ENCODE measurements at regions not wholly inside any gene's neighbourhood (a gene's known extent, or its start where the extent isn't known, plus 50 kb on each side); places are given as distances from the start of the nearest gene placed in this dataset.
A peak's percentile ranks its signal among the peaks of the same experiment; 100 is the strongest.

DNA sequence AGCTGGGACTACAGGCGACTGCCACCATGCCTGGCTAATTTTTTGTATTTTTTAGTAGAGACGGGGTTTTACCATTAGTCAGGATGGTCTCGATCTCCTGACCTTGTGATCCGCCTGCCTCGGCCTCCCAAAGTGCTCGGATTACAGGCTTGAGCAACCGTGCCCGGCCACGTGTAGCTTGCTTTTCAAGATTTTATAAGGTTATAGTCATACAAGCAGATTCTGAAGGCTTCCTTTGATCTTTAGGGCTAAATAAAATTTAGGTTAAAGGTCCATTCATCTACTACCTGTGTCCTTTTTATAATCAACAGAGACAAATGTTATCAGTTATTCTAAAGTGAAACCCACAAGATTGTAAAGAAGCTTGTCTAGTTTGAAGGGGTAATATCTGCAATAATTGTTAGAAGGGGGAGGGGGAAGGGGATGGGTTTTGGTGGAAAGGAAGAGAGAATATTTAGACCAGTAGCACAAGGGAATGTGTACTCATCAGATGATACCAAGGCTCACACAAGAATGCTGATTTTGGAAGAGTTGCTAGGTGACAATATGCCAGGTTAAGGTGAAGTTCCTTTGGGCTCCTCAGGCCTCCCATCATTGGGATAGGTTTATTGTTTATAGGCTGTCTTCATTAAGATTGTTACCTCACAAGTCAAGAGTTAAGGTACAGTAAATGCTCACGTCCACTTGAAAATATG lies 284.7 kb downstream of the ALDH8A1 start:
- Histone ChIP-seq H2BK5ac (ENCODE audit: low read depth, low read length, poor library complexity) (no peak overlapping the region), H4K12ac (ENCODE audit: low read depth, low read length) (no peak overlapping the region), H3K4me3 (ENCODE audit: low read depth, low read length) (no peak overlapping the region), H2BK120ac (ENCODE audit: insufficient read depth, low read length, poor library complexity) (no peak overlapping the region), H3K4me1 (ENCODE audit: control insufficient read depth in 1 of 2, insufficient read depth in 2 of 2, low read length in 2 of 2) (no peaks in the 10 kb centered on the region), H3K4me2 (ENCODE audit: low read length) (no peak overlapping the region), H2AK5ac (ENCODE audit: low read length) (no peak overlapping the region), H3K4ac (ENCODE audit: low read depth, low read length) (no peak overlapping the region), H3K27ac (ENCODE audit: low read depth, low read length) (no peak overlapping the region), H3K27me3 (ENCODE audit: insufficient read depth, low read length) (no peaks in the 10 kb centered on the region), H3K18ac (ENCODE audit: low read length) (no peak overlapping the region), H3K14ac (ENCODE audit: low read length) (no peak overlapping the region), H4K91ac (ENCODE audit: low read depth, low read length) (no peak overlapping the region), H3K79me1 (ENCODE audit: low read length) (no peaks in the 10 kb centered on the region), H3K36me3 (ENCODE audit: control insufficient read depth in 1 of 2, insufficient read depth in 2 of 2, low read length in 2 of 2) (no peaks in the 10 kb centered on the region), H3K9ac (ENCODE audit: low read length) (no peak overlapping the region), H3K79me2 (ENCODE audit: control insufficient read depth, insufficient read depth, low read length, poor library complexity) (no peaks in the 10 kb centered on the region), H3K23ac (ENCODE audit: low read length) (no peak overlapping the region), H3K9me3 (ENCODE audit: insufficient read depth, low read depth, low read length) (no peaks in the 10 kb centered on the region), H2BK12ac (ENCODE audit: low read length) (no peak overlapping the region), H4K8ac (ENCODE audit: low read depth, low read length) (no peak overlapping the region), H2AFZ (ENCODE audit: insufficient read depth, low read length, poor library complexity) (no peak overlapping the region)
- WGBS (ENCODE audit: extremely low coverage, insufficient coverage, insufficient read length), result no CpG with 5 or more reads among the region's 10 CpGs
- peak; percentile 86 to 94 for DNase-seq

DNA sequence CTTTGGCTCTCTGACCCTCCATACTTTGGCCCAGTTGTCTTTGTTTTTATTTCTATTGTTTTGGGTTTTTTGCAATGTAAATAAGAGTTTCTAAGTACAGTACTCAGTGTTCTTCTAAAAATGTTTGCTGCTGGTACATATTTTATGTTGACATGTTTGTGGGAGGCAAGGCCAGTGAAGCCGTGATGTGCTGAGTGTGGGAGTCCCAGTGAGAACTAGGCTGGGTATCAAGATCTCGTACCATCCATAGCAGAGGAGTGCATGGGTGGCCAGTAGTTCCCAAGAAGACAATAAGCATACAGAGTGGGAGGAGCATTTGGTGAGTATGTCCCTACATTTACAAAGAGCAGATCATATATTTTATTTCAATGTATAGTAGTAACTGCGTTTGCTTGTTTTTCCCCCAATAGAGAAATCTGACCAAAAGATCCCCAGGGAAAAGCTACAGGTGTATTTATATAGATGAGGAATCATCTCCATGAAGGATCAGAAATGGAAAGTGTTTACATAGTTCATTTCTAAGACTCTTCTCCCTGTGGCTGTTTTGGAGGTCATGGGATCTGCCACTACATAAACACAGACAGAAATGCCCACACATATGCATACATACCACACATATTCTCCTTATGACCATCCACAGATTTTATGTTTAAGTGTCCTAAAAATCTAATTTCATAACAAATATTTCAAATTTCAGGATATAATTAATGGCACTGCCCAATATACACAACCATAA lies 285.9 kb downstream of the ALDH8A1 start:
- Histone ChIP-seq H2AK5ac (ENCODE audit: low read length) (no peak overlapping the region), H4K91ac (ENCODE audit: low read depth, low read length) (no peak overlapping the region), H3K79me1 (ENCODE audit: low read length) (no peaks in the 10 kb centered on the region), H4K12ac (ENCODE audit: low read depth, low read length) (no peak overlapping the region), H3K36me3 (ENCODE audit: control insufficient read depth in 1 of 2, insufficient read depth in 2 of 2, low read length in 2 of 2) (no peaks in the 10 kb centered on the region), H3K18ac (ENCODE audit: low read length) (no peak overlapping the region), H2BK120ac (ENCODE audit: insufficient read depth, low read length, poor library complexity) (no peak overlapping the region), H3K14ac (ENCODE audit: low read length) (no peak overlapping the region), H3K27me3 (ENCODE audit: insufficient read depth, low read length) (no peaks in the 10 kb centered on the region), H3K23ac (ENCODE audit: low read length) (no peak overlapping the region), H3K79me2 (ENCODE audit: control insufficient read depth, insufficient read depth, low read length, poor library complexity) (no peaks in the 10 kb centered on the region), H2BK12ac (ENCODE audit: low read length) (no peak overlapping the region), H4K8ac (ENCODE audit: low read depth, low read length) (no peak overlapping the region), H3K4me1 (ENCODE audit: control insufficient read depth in 1 of 2, insufficient read depth in 2 of 2, low read length in 2 of 2) (no peaks in the 10 kb centered on the region), H3K4me2 (ENCODE audit: low read length) (no peak overlapping the region), H2AFZ (ENCODE audit: insufficient read depth, low read length, poor library complexity) (no peak overlapping the region), H3K4me3 (ENCODE audit: low read depth, low read length) (no peak overlapping the region), H2BK5ac (ENCODE audit: low read depth, low read length, poor library complexity) (no peak overlapping the region), H3K9me3 (ENCODE audit: insufficient read depth, low read depth, low read length) (no peaks in the 10 kb centered on the region), H3K9ac (ENCODE audit: low read length) (no peak overlapping the region), H3K27ac (ENCODE audit: low read depth, low read length) (no peak overlapping the region), H3K4ac (ENCODE audit: low read depth, low read length) (no peak overlapping the region)
- peak; percentile 51 to 79 for DNase-seq
- no CpG with 5 or more reads among the region's 3 CpGs for WGBS (ENCODE audit: extremely low coverage, insufficient coverage, insufficient read length)

DNA sequence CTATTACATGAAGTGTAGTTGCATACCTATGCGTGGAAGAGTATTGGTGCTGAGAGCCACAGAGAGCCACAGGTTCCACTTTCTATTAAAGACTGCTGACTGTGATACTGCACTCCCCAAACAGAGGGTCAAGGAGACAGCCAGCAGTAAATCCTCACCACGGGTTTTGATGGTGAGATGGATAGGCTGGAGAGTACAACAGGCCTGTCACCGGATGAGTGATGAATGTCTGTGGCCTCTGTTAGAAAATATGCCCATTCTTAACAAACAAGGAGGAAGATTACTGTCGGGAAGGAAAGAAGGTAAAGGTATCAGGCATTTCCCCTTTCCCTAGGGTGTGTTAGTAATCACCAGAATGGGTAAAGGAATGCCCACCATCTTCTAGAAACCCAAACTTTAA lies 286.5 kb downstream of the ALDH8A1 start:
- Histone ChIP-seq H4K91ac (ENCODE audit: low read depth, low read length) (no peak overlapping the region), H2BK120ac (ENCODE audit: insufficient read depth, low read length, poor library complexity) (no peak overlapping the region), H3K18ac (ENCODE audit: low read length) (no peak overlapping the region), H2AK5ac (ENCODE audit: low read length) (no peak overlapping the region), H3K23ac (ENCODE audit: low read length) (no peak overlapping the region), H3K4ac (ENCODE audit: low read depth, low read length) (no peak overlapping the region), H3K79me1 (ENCODE audit: low read length) (no peaks in the 10 kb centered on the region), H3K27ac (ENCODE audit: low read depth, low read length) (no peak overlapping the region), H3K4me1 (ENCODE audit: control insufficient read depth in 1 of 2, insufficient read depth in 2 of 2, low read length in 2 of 2) (no peaks in the 10 kb centered on the region), H3K79me2 (ENCODE audit: control insufficient read depth, insufficient read depth, low read length, poor library complexity) (no peaks in the 10 kb centered on the region), H3K9ac (ENCODE audit: low read length) (no peak overlapping the region), H2BK5ac (ENCODE audit: low read depth, low read length, poor library complexity) (no peak overlapping the region), H3K9me3 (ENCODE audit: insufficient read depth, low read depth, low read length) (no peaks in the 10 kb centered on the region), H2BK12ac (ENCODE audit: low read length) (no peak overlapping the region), H3K36me3 (ENCODE audit: control insufficient read depth in 1 of 2, insufficient read depth in 2 of 2, low read length in 2 of 2) (no peaks in the 10 kb centered on the region), H3K4me2 (ENCODE audit: low read length) (no peak overlapping the region), H4K12ac (ENCODE audit: low read depth, low read length) (no peak overlapping the region), H2AFZ (ENCODE audit: insufficient read depth, low read length, poor library complexity) (no peak overlapping the region), H4K8ac (ENCODE audit: low read depth, low read length) (no peak overlapping the region), H3K14ac (ENCODE audit: low read length) (no peak overlapping the region), H3K4me3 (ENCODE audit: low read depth, low read length) (no peak overlapping the region), H3K27me3 (ENCODE audit: insufficient read depth, low read length) (no peaks in the 10 kb centered on the region)
- peak; percentile 34 to 43 for DNase-seq
- no CpG with 5 or more reads among the region's 4 CpGs for WGBS (ENCODE audit: extremely low coverage, insufficient coverage, insufficient read length)

DNA sequence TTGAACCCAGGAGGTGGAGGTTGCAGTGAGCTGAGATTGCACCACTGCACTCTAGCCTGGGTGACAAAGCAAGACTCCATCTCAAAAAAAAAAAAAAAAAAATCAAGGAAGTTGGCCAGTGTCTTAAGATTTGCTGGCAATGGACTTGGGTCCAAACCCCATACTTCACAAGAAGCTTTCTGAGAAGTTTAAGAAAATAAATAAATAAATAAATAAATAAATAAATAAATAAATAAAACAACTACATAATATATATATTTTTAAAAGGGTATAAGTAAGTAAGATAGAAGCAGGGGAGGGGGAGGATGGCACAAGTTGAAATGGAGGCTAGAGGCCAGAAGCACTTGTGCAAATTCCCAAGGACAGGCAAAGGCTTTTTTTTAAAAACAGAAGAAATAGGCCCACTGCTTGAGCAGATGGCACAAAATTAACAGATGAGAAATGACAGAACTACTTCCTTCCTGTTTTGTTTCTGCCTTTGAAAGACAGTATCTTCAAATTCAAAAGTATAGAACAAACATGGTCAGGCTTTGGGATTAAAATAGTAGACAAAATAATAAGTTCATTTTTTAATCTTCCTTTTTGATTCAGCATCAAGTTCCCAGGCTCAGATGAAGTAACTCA lies 287.7 kb downstream of the ALDH8A1 start:
- no peak overlapping the region for H4K8ac ChIP-seq (ENCODE audit: low read depth, low read length)
- no peaks in the 10 kb centered on the region for H3K79me1 ChIP-seq (ENCODE audit: low read length)
- no peak overlapping the region for H2AFZ ChIP-seq (ENCODE audit: insufficient read depth, low read length, poor library complexity)
- H3K4me1 ChIP-seq (ENCODE audit: control insufficient read depth in 1 of 2, insufficient read depth in 2 of 2, low read length in 2 of 2), result no peaks in the 10 kb centered on the region
- no peaks in the 10 kb centered on the region for H3K36me3 ChIP-seq (ENCODE audit: control insufficient read depth in 1 of 2, insufficient read depth in 2 of 2, low read length in 2 of 2)
- H3K9ac ChIP-seq (ENCODE audit: low read length), result no peak overlapping the region
- no peak overlapping the region for H3K23ac ChIP-seq (ENCODE audit: low read length)
- H3K79me2 ChIP-seq (ENCODE audit: control insufficient read depth, insufficient read depth, low read length, poor library complexity), result no peaks in the 10 kb centered on the region
- no peak overlapping the region for H3K14ac ChIP-seq (ENCODE audit: low read length)
- H2BK120ac ChIP-seq (ENCODE audit: insufficient read depth, low read length, poor library complexity), result no peak overlapping the region
- DNase-seq, result no peak
- H3K9me3 ChIP-seq (ENCODE audit: insufficient read depth, low read depth, low read length), result no peaks in the 10 kb centered on the region
- no peak overlapping the region for H4K12ac ChIP-seq (ENCODE audit: low read depth, low read length)
- H2BK12ac ChIP-seq (ENCODE audit: low read length), result no peak overlapping the region
- H3K4me3 ChIP-seq (ENCODE audit: low read depth, low read length), result no peak overlapping the region
- H2BK5ac ChIP-seq (ENCODE audit: low read depth, low read length, poor library complexity), result no peak overlapping the region
- no peak overlapping the region for H3K4me2 ChIP-seq (ENCODE audit: low read length)
- no peak overlapping the region for H3K27ac ChIP-seq (ENCODE audit: low read depth, low read length)
- no peaks in the 10 kb centered on the region for H3K27me3 ChIP-seq (ENCODE audit: insufficient read depth, low read length)
- no peak overlapping the region for H4K91ac ChIP-seq (ENCODE audit: low read depth, low read length)
- H3K18ac ChIP-seq (ENCODE audit: low read length), result no peak overlapping the region
- H2AK5ac ChIP-seq (ENCODE audit: low read length), result no peak overlapping the region
- H3K4ac ChIP-seq (ENCODE audit: low read depth, low read length), result no peak overlapping the region
